ENCODE measurements at regions not wholly inside any gene's neighbourhood (a gene's known extent, or its start where the extent isn't known, plus 50 kb on each side); places are given as distances from the start of the nearest gene placed in this dataset.

DNA sequence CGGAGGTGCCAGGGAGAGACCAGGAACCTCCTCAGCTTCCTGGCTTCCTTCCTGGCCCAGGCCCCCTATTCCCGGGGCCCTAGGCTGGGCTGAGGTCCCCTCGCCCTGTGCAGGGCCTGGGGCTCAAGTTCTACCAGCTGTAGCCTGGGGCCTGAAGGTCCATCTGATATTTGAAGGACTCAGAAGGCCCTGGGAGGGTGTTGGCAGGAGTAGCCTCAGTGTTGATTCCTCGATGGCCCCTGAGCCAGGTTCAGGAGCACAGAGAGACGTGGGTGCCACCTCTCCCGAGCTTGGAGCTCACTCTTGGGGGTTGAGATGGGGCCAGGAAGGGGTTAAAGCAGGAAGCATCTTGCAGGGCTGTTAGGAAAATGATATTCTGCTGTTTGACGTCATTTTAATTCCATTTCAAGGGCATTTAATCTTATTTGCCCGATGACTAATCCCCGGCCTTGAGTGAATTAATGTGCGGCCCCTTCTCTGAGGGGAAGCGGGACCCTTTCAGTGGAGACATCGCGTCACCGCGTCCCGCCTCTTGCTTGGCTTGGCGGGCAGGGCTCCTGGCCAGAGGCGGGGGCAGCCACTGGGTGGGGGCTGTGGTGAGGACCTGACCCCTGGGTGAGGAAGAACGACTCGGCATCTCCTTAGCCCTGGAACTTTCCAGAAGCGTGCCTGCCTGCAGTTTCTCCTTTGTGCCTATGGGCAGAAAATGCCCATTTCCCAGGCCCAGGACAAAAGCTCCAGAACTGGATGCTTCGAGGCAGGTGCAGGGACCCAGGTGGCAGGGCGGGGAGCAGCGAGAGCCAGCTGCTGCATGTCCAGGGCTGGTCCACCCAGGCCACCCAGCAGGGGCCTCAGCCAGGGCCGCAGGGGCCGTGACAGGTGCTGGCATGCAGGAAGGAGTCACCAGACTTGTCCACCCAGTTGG lies 158.3 kb downstream of the KIF26A start:
- TF ChIP-seq, protein P1, sequence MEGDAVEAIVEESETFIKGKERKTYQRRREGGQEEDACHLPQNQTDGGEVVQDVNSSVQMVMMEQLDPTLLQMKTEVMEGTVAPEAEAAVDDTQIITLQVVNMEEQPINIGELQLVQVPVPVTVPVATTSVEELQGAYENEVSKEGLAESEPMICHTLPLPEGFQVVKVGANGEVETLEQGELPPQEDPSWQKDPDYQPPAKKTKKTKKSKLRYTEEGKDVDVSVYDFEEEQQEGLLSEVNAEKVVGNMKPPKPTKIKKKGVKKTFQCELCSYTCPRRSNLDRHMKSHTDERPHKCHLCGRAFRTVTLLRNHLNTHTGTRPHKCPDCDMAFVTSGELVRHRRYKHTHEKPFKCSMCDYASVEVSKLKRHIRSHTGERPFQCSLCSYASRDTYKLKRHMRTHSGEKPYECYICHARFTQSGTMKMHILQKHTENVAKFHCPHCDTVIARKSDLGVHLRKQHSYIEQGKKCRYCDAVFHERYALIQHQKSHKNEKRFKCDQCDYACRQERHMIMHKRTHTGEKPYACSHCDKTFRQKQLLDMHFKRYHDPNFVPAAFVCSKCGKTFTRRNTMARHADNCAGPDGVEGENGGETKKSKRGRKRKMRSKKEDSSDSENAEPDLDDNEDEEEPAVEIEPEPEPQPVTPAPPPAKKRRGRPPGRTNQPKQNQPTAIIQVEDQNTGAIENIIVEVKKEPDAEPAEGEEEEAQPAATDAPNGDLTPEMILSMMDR (IDR thresholded peaks at IDR 0.05; ENCODE audit: poor library complexity): no peak
- TF ChIP-seq EZH2 (IDR thresholded peaks at IDR 0.05; ENCODE audit: borderline replicate concordance): no peak
